HG02885 (cell line): ENCODE measurements at regions not wholly inside any gene's neighbourhood (a gene's known extent, or its start where the extent isn't known, plus 50 kb on each side); places are given as distances from the start of the nearest gene placed in this dataset.

ENCODE experiments used
- ATAC-seq: cut with Tn5 transposase; IDR thresholded peaks from one replicate; pipeline ENCODE4 v1.9.1; 2021; ENCODE audit warnings: mild to moderate bottlenecking; ENCODE audit not compliant: unreplicated experiment, poor library complexity

GRCh38 chr3:135891121-135891520 is 74.4 kb upstream of the PPP2R3A start:
- ATAC-seq: no peak

GRCh38 chr3:135895106-135895733 is 70.3 kb upstream of the PPP2R3A start:
- ATAC-seq: peak; percentile 64

GRCh38 chr3:135895734-135896121 is 69.8 kb upstream of the PPP2R3A start:
- ATAC-seq: no peak

DNA sequence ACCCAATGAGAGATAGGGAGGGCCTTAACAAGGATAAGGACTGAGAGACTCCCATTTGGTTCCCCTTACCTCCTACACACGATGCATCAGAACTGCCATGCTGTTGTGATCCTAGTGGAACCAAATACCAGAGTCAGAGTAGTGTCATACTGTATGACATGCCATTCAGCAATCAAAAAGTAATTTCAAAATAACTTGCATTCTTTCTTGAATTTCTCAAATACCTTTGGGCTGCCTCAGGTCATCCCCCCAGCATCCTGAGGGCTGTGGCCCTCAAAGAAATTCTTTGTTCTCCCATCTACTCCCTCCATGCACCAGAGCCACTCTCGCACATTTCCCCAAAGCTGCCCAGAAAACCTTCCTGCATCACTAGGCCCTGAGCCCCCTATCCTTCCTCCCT is 68.9 kb upstream of the PPP2R3A start:
- no peak for ATAC-seq

DNA sequence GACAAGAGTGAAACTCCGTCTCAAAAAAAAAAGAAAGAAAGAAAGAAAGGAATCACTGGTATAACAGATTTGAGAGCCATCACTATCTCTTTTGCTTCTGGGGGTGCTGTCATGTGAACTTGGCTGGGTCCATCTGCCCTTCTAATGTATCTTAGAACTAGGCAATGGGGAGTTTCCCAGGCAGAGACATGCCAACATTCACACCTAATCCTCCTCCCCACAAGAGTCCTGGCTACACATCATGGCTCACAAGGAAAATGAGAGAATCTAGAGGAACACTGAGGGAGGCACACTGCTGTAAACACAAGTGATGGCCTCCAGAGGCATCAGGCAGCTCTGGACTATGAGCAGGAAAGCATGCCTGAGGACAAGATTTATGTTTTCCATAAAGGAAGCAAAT is 67.8 kb upstream of the PPP2R3A start:
- ATAC-seq: no peak

DNA sequence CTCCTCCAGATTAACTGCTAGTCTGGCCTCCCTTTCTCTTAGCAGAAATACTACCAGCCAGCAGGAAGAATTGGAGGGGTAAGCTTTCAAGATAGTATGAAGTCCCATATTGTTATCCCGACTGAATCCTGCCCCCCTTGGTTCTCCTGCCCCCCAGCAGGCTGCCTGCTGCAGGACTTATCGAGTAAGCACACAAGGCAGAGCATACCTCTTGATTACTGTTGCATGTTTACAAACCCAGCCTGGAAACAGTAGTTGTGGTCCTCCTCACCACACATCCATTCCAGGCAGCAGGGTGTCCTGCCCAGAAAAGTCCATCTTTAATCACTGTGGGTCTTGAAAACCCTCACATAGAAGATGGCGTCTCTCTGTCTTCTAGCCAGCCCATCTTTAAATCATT is 66.8 kb upstream of the PPP2R3A start:
- no peak for ATAC-seq

GRCh38 chr3:135905058-135905724 is 60.3 kb upstream of the PPP2R3A start:
- no peak for ATAC-seq

GRCh38 chr3:135907422-135908165 is 57.9 kb upstream of the PPP2R3A start:
- ATAC-seq: no peak

DNA sequence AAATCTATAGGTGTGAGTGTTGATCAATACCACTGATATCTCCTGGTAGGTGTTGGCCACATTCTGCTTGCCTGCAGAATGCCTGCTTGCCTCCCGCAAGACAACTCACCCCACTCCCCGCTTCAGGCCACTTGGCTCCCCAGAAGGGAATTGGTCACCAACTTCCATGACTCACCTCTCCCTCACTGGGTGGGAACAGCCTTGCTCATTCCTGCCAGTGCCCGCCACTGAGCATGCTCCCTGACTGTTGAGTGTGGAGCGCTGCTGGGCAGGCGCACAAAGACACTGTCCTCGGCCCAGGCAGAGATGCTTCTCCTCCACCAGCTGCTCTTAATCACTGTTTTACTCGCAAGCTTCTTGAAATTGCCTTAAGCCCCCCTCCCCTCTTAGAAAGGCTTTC is 57.3 kb upstream of the PPP2R3A start:
- no peak for ATAC-seq

DNA sequence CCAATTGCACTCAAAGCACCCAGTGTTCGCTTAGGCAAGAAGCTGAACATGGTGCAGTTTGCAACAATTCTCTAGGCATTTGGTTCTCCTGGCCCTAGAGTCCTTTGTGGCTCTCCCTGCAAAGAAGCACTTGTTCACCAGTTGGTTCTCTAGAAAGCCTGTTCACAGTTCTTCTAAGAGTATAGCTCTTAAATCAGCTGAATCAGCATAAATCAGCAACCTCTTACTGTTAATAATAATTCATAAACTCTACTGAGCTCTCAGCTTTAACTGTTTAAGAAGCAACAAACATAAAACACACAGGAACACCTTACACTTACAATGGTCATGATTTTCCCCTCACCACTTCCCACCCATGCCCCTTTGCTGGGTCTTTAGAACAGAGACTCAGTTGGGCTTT is 56.8 kb upstream of the PPP2R3A start:
- ATAC-seq: no peak

DNA sequence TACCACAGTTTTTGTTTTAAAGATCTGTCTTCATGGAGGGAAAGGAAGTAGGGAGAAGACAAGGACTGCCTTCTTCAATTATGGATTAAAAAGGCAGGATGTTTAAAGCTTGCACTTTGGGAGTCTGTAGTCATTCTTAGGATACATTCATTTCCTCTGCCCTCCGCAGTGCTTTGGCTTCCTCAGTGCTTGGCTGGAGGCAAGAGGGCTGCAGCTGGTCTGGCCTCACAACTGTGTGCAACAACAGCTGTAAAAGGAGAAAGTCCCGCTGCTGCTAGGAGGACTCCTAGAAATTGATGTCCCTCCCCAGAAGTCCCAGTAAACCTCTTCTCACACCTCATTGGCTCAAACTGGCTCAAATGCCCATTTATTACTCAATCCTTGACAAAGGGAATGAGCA is 54.4 kb upstream of the PPP2R3A start:
- ATAC-seq: no peak

DNA sequence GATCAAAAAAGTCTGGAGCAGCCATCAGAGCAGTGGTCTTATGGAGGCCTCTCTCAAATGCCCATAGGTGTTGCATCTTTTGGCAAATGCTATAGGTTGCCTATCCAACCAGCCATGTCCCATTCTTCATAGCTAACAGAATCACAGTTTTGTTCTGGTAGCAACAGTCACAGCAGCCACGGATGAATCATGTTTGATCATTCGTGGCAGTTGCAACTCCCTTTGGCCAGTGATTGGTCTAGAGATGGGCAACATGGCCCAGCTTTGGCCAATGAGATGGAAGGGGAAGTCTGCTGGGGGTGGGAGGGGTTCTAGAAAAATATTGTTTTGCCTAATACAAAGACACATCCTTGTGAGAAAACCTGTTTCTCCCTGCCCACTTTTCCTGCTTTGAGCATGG is 50.3 kb upstream of the PPP2R3A start:
- ATAC-seq: no peak
